ENCODE measurements at regions not wholly inside any gene's neighbourhood (a gene's known extent, or its start where the extent isn't known, plus 50 kb on each side); places are given as distances from the start of the nearest gene placed in this dataset.
"Not testable (repeated sequence)": the region's sequence is repeated elsewhere in the genome, so short reads cannot be mapped to it uniquely, and the experiment has no call there.

DNA sequence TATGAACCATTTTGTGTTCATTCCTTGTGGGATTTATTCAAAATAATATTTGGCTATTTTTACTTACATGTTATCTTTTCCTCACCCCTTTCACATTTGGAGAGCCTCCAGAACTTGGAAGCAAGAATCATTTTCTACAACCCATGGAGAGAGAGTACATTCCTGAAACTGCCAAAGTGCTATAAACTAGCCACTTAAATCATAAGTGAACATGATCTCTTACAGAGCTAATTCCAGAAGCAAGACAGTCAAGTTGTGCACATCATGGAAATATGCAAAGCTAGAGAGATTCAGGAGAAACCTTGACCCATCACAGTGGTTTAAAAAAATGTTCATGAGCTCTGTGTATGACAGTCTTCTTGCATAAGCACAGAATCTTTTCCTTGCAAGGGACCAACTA, 883.6 kb upstream of the C9orf72 start:
- Mint-ChIP-seq H3K36me3 (ENCODE audit: low read depth) (no peaks in the 10 kb centered on the region), H3K27ac (no peak overlapping the region), H3K27me3 (no peaks in the 10 kb centered on the region), H3K9me3 (peaks cover 2% of the 10 kb centered on the region), H3K4me1 (ENCODE audit: low read depth) (no peaks in the 10 kb centered on the region), H3K4me3 (no peak overlapping the region)
- ATAC-seq (no peak), DNase-seq (no peak)
- TF ChIP-seq CTCF (IDR thresholded peaks at IDR 0.05), result no peak
- ChIA-PET CTCF (no interaction called here), POLR2A (no interaction called here)
- intact Hi-C loops (cut with micrococcal nuclease), result no loop called here

GRCh38 chr9:28464481-28465216, 891.4 kb upstream of the C9orf72 start:
- POLR2A ChIA-PET, result no interaction called here
- Mint-ChIP-seq H3K9me3 (peaks cover 13% of the 10 kb centered on the region), H3K27me3 (no peaks in the 10 kb centered on the region), H3K4me1 (ENCODE audit: low read depth) (no peaks in the 10 kb centered on the region), H3K27ac (no peak overlapping the region), H3K36me3 (ENCODE audit: low read depth) (no peaks in the 10 kb centered on the region), H3K4me3 (no peak overlapping the region)
- ATAC-seq, result no peak
- TF ChIP-seq CTCF (IDR thresholded peaks at IDR 0.05), result no peak
- intact Hi-C loops (cut with micrococcal nuclease), result no loop called here
- DNase-seq, result no peak
- CTCF ChIA-PET, result no interaction called here

DNA sequence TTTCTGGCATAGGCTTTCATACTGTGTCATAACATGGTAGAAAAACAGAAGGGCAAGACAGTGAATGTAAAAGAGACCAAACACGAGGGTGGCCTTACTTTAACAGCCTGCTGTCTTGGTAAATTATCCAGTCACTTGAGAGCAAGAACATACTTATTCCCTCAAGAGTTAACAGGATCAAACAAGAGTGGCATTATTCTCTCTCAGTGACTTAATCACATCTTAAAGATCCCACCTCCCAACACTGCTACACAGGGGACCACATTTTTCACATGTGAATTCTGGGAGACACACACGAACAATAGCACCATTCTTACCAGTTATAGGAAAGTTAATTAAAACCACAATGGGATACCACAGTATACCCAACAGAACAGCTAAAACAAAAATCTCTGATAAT, 898.0 kb upstream of the C9orf72 start:
- ATAC-seq (no peak), DNase-seq (no peak)
- TF ChIP-seq CTCF (IDR thresholded peaks at IDR 0.05), result no peak
- Mint-ChIP-seq H3K27me3 (no peaks in the 10 kb centered on the region), H3K4me1 (ENCODE audit: low read depth) (no peaks in the 10 kb centered on the region), H3K4me3 (no peak overlapping the region), H3K27ac (no peak overlapping the region), H3K36me3 (ENCODE audit: low read depth) (no peaks in the 10 kb centered on the region), H3K9me3 (peaks cover 7% of the 10 kb centered on the region)
- POLR2A ChIA-PET, result no interaction called here
- CTCF ChIA-PET, result no interaction called here
- intact Hi-C loops (cut with micrococcal nuclease), result no loop called here

GRCh38 chr9:28487561-28487960, 914.3 kb upstream of the C9orf72 start:
- intact Hi-C loops (cut with micrococcal nuclease), result no loop called here
- Mint-ChIP-seq H3K4me3 (no peak overlapping the region), H3K4me1 (ENCODE audit: low read depth) (no peaks in the 10 kb centered on the region), H3K27ac (no peak overlapping the region), H3K27me3 (no peaks in the 10 kb centered on the region), H3K36me3 (ENCODE audit: low read depth) (no peaks in the 10 kb centered on the region), H3K9me3 (peaks cover under 1% of the 10 kb centered on the region)
- ATAC-seq (no peak), DNase-seq (no peak)
- CTCF ChIA-PET, result no interaction called here
- POLR2A ChIA-PET, result no interaction called here
- TF ChIP-seq CTCF (IDR thresholded peaks at IDR 0.05), result no peak

- H3K4me1 Mint-ChIP-seq (ENCODE audit: low read depth), result no peaks in the 10 kb centered on the region
- ATAC-seq, result no peak
- no peak for DNase-seq
- H3K36me3 Mint-ChIP-seq (ENCODE audit: low read depth), result no peaks in the 10 kb centered on the region
- intact Hi-C loops (cut with micrococcal nuclease), result no loop called here
- H3K9me3 Mint-ChIP-seq, result peaks cover 4% of the 10 kb centered on the region
- ChIA-PET CTCF (no interaction called here), POLR2A (no interaction called here)
- H3K4me3 Mint-ChIP-seq, result no peak overlapping the region
- H3K27ac Mint-ChIP-seq, result no peak overlapping the region
- no peaks in the 10 kb centered on the region for H3K27me3 Mint-ChIP-seq
- TF ChIP-seq CTCF (IDR thresholded peaks at IDR 0.05), result no peak
These were observed 917.8 kb upstream of the C9orf72 start for GRCh38 chr9:28491121-28491520.

DNA sequence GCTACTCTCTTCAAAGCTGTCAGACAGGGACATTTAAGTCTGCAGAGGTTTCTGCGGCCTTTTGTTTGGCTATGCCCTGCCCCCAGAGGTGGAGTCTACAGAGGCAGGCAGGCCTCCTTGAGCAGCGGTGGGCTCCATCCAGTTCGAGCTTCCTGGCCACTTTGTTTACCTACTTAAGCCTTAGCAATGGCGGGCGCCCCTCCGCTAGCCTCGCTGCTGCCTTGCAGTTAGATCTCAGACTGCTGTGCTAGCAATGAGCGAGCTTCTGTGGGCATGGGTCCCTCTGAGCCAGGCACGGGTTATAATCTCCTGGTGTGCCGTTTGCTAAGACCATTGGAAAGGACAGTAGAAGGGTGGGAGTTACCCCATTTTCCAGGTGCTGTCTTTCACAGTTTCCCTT, 924.9 kb upstream of the C9orf72 start:
- H3K4me3 Mint-ChIP-seq; CTCF ChIA-PET; H3K27ac Mint-ChIP-seq; intact Hi-C loops (cut with micrococcal nuclease); DNase-seq; H3K27me3 Mint-ChIP-seq; H3K36me3 Mint-ChIP-seq (ENCODE audit: low read depth); H3K4me1 Mint-ChIP-seq (ENCODE audit: low read depth); H3K9me3 Mint-ChIP-seq; POLR2A ChIA-PET; ATAC-seq: not testable (repeated sequence)
